Stimulated activated CD4-positive, alpha-beta T cell treated with anti-CD3 and anti-CD28 coated beads, Interleukin-4, amount 100 ng/mL, for 48 hours (primary cell): ENCODE measurements at regions not wholly inside any gene's neighbourhood (a gene's known extent, or its start where the extent isn't known, plus 50 kb on each side); places are given as distances from the start of the nearest gene placed in this dataset.

Experiments used
- DNase-seq, 2 donors: peaks; one replicate each; pipeline ENCODE4 v3.0.0-alpha.2; 2020; ENCODE audit warnings: low read depth in 2 of 2

- no peak for DNase-seq
These were observed 762.5 kb upstream of the FLRT2 start for GRCh38 chr14:84767434-84767833.

- DNase-seq = no peak
These were observed 759.9 kb upstream of the FLRT2 start for GRCh38 chr14:84770030-84770429.

- no peak for DNase-seq
These were observed 752.6 kb upstream of the FLRT2 start for GRCh38 chr14:84777356-84777755.

- DNase-seq = no peak
These were observed 747.0 kb upstream of the FLRT2 start for GRCh38 chr14:84782902-84783301.

GRCh38 chr14:84783511-84783910 lies 746.4 kb upstream of the FLRT2 start:
- DNase-seq = no peak

GRCh38 chr14:84785996-84786395 lies 743.9 kb upstream of the FLRT2 start:
- no peak for DNase-seq

- DNase-seq = no peak
These were observed 740.9 kb upstream of the FLRT2 start for GRCh38 chr14:84789012-84789411.

- DNase-seq = no peak
These were observed 737.1 kb upstream of the FLRT2 start for GRCh38 chr14:84792722-84793410.

GRCh38 chr14:84797326-84797725 lies 732.6 kb upstream of the FLRT2 start:
- no peak for DNase-seq

- no peak for DNase-seq
These were observed 725.5 kb upstream of the FLRT2 start for GRCh38 chr14:84804468-84804867.

GRCh38 chr14:84804895-84805294 lies 725.0 kb upstream of the FLRT2 start:
- no peak for DNase-seq

GRCh38 chr14:84806181-84806580 lies 723.8 kb upstream of the FLRT2 start:
- no peak for DNase-seq

- no peak for DNase-seq
These were observed 723.3 kb upstream of the FLRT2 start for GRCh38 chr14:84806622-84807021.

- DNase-seq = no peak
These were observed 722.3 kb upstream of the FLRT2 start for GRCh38 chr14:84807673-84808072.

GRCh38 chr14:84809158-84809557 lies 720.8 kb upstream of the FLRT2 start:
- DNase-seq = no peak

GRCh38 chr14:84814391-84814790 lies 715.6 kb upstream of the FLRT2 start:
- no peak for DNase-seq

GRCh38 chr14:84819528-84819927 lies 710.4 kb upstream of the FLRT2 start:
- no peak for DNase-seq

- no peak for DNase-seq
These were observed 704.3 kb upstream of the FLRT2 start for GRCh38 chr14:84825481-84826251.

- DNase-seq = no peak
These were observed 703.6 kb upstream of the FLRT2 start for GRCh38 chr14:84826294-84826693.

- DNase-seq = no peak
These were observed 679.3 kb upstream of the FLRT2 start for GRCh38 chr14:84850595-84850994.

- no peak for DNase-seq
These were observed 673.0 kb upstream of the FLRT2 start for GRCh38 chr14:84856751-84857534.

- DNase-seq = no peak
These were observed 672.4 kb upstream of the FLRT2 start for GRCh38 chr14:84857571-84857970.

GRCh38 chr14:84859116-84859515 lies 670.8 kb upstream of the FLRT2 start:
- DNase-seq = no peak
